ENCODE measurements at regions not wholly inside any gene's neighbourhood (a gene's known extent, or its start where the extent isn't known, plus 50 kb on each side); places are given as distances from the start of the nearest gene placed in this dataset.
"Not testable (repeated sequence)": the region's sequence is repeated elsewhere in the genome, so short reads cannot be mapped to it uniquely, and the experiment has no call there.

GRCh38 chr5:66354422-66354821, 210.3 kb downstream of the SREK1 start:
- FAIRE-seq, result no peak

GRCh38 chr5:66356011-66356565, 212.0 kb downstream of the SREK1 start:
- no peak for FAIRE-seq

- FAIRE-seq, result no peak
These were observed 214.6 kb downstream of the SREK1 start for GRCh38 chr5:66358741-66359140.

- no peak for FAIRE-seq
These were observed 217.0 kb downstream of the SREK1 start for GRCh38 chr5:66361070-66361469.

- FAIRE-seq, result no peak
These were observed 217.9 kb downstream of the SREK1 start for GRCh38 chr5:66362046-66362445.

GRCh38 chr5:66362687-66363086, 218.6 kb downstream of the SREK1 start:
- FAIRE-seq, result no peak

GRCh38 chr5:66363097-66363496, 219.0 kb downstream of the SREK1 start:
- no peak for FAIRE-seq

- FAIRE-seq, result no peak
These were observed 220.1 kb downstream of the SREK1 start for GRCh38 chr5:66364186-66364585.

GRCh38 chr5:66365981-66366380, 221.9 kb downstream of the SREK1 start:
- FAIRE-seq, result no peak

GRCh38 chr5:66367814-66368541, 223.9 kb downstream of the SREK1 start:
- FAIRE-seq, result no peak

GRCh38 chr5:66368811-66369210, 224.7 kb downstream of the SREK1 start:
- FAIRE-seq, result no peak

GRCh38 chr5:66377747-66378146, 218.4 kb upstream of the MAST4 start:
- FAIRE-seq, result no peak

- no peak for FAIRE-seq
These were observed 217.8 kb upstream of the MAST4 start for GRCh38 chr5:66378407-66378806.

- no peak for FAIRE-seq
These were observed 214.0 kb upstream of the MAST4 start for GRCh38 chr5:66382152-66382551.

GRCh38 chr5:66405145-66405544, 191.0 kb upstream of the MAST4 start:
- not testable (repeated sequence) for FAIRE-seq

GRCh38 chr5:66406761-66407336, 189.3 kb upstream of the MAST4 start:
- no peak for FAIRE-seq

GRCh38 chr5:66407765-66408164, 188.4 kb upstream of the MAST4 start:
- no peak for FAIRE-seq

- no peak for FAIRE-seq
These were observed 187.6 kb upstream of the MAST4 start for GRCh38 chr5:66408576-66408975.

GRCh38 chr5:66410122-66410521, 186.1 kb upstream of the MAST4 start:
- FAIRE-seq, result no peak

- FAIRE-seq, result no peak
These were observed 184.5 kb upstream of the MAST4 start for GRCh38 chr5:66411701-66412100.

GRCh38 chr5:66413931-66414330, 182.3 kb upstream of the MAST4 start:
- FAIRE-seq, result no peak

- no peak for FAIRE-seq
These were observed 181.0 kb upstream of the MAST4 start for GRCh38 chr5:66415208-66415607.

GRCh38 chr5:66416698-66417097, 179.5 kb upstream of the MAST4 start:
- no peak for FAIRE-seq

- FAIRE-seq, result no peak
These were observed 178.4 kb upstream of the MAST4 start for GRCh38 chr5:66417781-66418180.

GRCh38 chr5:66423484-66423883, 172.7 kb upstream of the MAST4 start:
- FAIRE-seq, result no peak

Measured in A204.1 (cell line).